ENCODE measurements at regions not wholly inside any gene's neighbourhood (a gene's known extent, or its start where the extent isn't known, plus 50 kb on each side); places are given as distances from the start of the nearest gene placed in this dataset.

- peaks cover 22% of the 10 kb centered on the region for H3K4me1 Mint-ChIP-seq (ENCODE audit: low read depth)
- H3K36me3 Mint-ChIP-seq (ENCODE audit: insufficient read depth) = no peaks in the 10 kb centered on the region
- H3K4me3 Mint-ChIP-seq = no peak overlapping the region
- no peaks in the 10 kb centered on the region for H3K9me3 Mint-ChIP-seq
- DNase-seq = no peak
- ATAC-seq = no peak
- no peaks in the 10 kb centered on the region for H3K27me3 Mint-ChIP-seq (ENCODE audit: low read depth)
Measured at GRCh38 chr10:31704195-31704594, 224.4 kb downstream of the ARHGAP12 start.

GRCh38 chr10:31702954-31703353 lies 225.7 kb downstream of the ARHGAP12 start:
- Mint-ChIP-seq H3K4me3 (no peak overlapping the region), H3K36me3 (ENCODE audit: insufficient read depth) (no peaks in the 10 kb centered on the region), H3K9me3 (no peaks in the 10 kb centered on the region), H3K4me1 (ENCODE audit: low read depth) (peaks cover 16% of the 10 kb centered on the region), H3K27me3 (ENCODE audit: low read depth) (no peaks in the 10 kb centered on the region)
- DNase-seq (no peak), ATAC-seq (no peak)

- Mint-ChIP-seq H3K36me3 (ENCODE audit: insufficient read depth) (no peaks in the 10 kb centered on the region), H3K4me3 (no peak overlapping the region), H3K4me1 (ENCODE audit: low read depth) (peaks cover 6% of the 10 kb centered on the region), H3K9me3 (no peaks in the 10 kb centered on the region), H3K27me3 (ENCODE audit: low read depth) (peaks cover 2% of the 10 kb centered on the region)
- DNase-seq (no peak), ATAC-seq (no peak)
Measured at GRCh38 chr10:31702005-31702404, 226.6 kb downstream of the ARHGAP12 start.

- H3K4me1 Mint-ChIP-seq (ENCODE audit: low read depth) = peaks cover 2% of the 10 kb centered on the region
- H3K27me3 Mint-ChIP-seq (ENCODE audit: low read depth) = peaks cover 2% of the 10 kb centered on the region
- H3K9me3 Mint-ChIP-seq = no peaks in the 10 kb centered on the region
- no peak for DNase-seq
- ATAC-seq = no peak
- no peaks in the 10 kb centered on the region for H3K36me3 Mint-ChIP-seq (ENCODE audit: insufficient read depth)
- H3K4me3 Mint-ChIP-seq = no peak overlapping the region
Measured at GRCh38 chr10:31701546-31701945, 227.1 kb downstream of the ARHGAP12 start.

GRCh38 chr10:31700181-31700611 lies 228.4 kb downstream of the ARHGAP12 start:
- no peak overlapping the region for H3K4me3 Mint-ChIP-seq
- DNase-seq (no peak), ATAC-seq (no peak)
- H3K36me3 Mint-ChIP-seq (ENCODE audit: insufficient read depth) = no peaks in the 10 kb centered on the region
- H3K27me3 Mint-ChIP-seq (ENCODE audit: low read depth) = peaks cover 2% of the 10 kb centered on the region
- no peaks in the 10 kb centered on the region for H3K4me1 Mint-ChIP-seq (ENCODE audit: low read depth)
- no peaks in the 10 kb centered on the region for H3K9me3 Mint-ChIP-seq

GRCh38 chr10:31698181-31698830 lies 230.3 kb downstream of the ARHGAP12 start:
- no peaks in the 10 kb centered on the region for H3K9me3 Mint-ChIP-seq
- H3K36me3 Mint-ChIP-seq (ENCODE audit: insufficient read depth) = no peaks in the 10 kb centered on the region
- ATAC-seq (no peak), DNase-seq (no peak)
- no peaks in the 10 kb centered on the region for H3K4me1 Mint-ChIP-seq (ENCODE audit: low read depth)
- no peak overlapping the region for H3K4me3 Mint-ChIP-seq
- H3K27me3 Mint-ChIP-seq (ENCODE audit: low read depth) = peaks cover 2% of the 10 kb centered on the region

- no peak for DNase-seq
- no peaks in the 10 kb centered on the region for H3K9me3 Mint-ChIP-seq
- ATAC-seq = no peak
- no peaks in the 10 kb centered on the region for H3K36me3 Mint-ChIP-seq (ENCODE audit: insufficient read depth)
- no peak overlapping the region for H3K4me3 Mint-ChIP-seq
- no peaks in the 10 kb centered on the region for H3K4me1 Mint-ChIP-seq (ENCODE audit: low read depth)
- peaks cover 2% of the 10 kb centered on the region for H3K27me3 Mint-ChIP-seq (ENCODE audit: low read depth)
Measured at GRCh38 chr10:31697271-31698180, 231.1 kb downstream of the ARHGAP12 start.

- no peak for DNase-seq
- ATAC-seq = no peak
- Mint-ChIP-seq H3K36me3 (ENCODE audit: insufficient read depth) (no peaks in the 10 kb centered on the region), H3K9me3 (no peaks in the 10 kb centered on the region), H3K27me3 (ENCODE audit: low read depth) (peaks cover 2% of the 10 kb centered on the region), H3K4me1 (ENCODE audit: low read depth) (no peaks in the 10 kb centered on the region), H3K4me3 (no peak overlapping the region)
Measured at GRCh38 chr10:31694929-31695837, 233.4 kb downstream of the ARHGAP12 start.

GRCh38 chr10:31694126-31694685 lies 234.4 kb downstream of the ARHGAP12 start:
- Mint-ChIP-seq H3K4me3 (no peak overlapping the region), H3K4me1 (ENCODE audit: low read depth) (no peaks in the 10 kb centered on the region), H3K9me3 (peaks cover 2% of the 10 kb centered on the region), H3K36me3 (ENCODE audit: insufficient read depth) (no peaks in the 10 kb centered on the region), H3K27me3 (ENCODE audit: low read depth) (peaks cover 2% of the 10 kb centered on the region)
- ATAC-seq (no peak), DNase-seq (no peak)

GRCh38 chr10:31693491-31693890 lies 235.1 kb downstream of the ARHGAP12 start:
- Mint-ChIP-seq H3K4me3 (no peak overlapping the region), H3K4me1 (ENCODE audit: low read depth) (no peaks in the 10 kb centered on the region), H3K36me3 (ENCODE audit: insufficient read depth) (no peaks in the 10 kb centered on the region), H3K27me3 (ENCODE audit: low read depth) (peaks cover 2% of the 10 kb centered on the region), H3K9me3 (peaks cover 8% of the 10 kb centered on the region)
- ATAC-seq (no peak), DNase-seq (no peak)

- H3K27me3 Mint-ChIP-seq (ENCODE audit: low read depth) = peaks cover 2% of the 10 kb centered on the region
- H3K36me3 Mint-ChIP-seq (ENCODE audit: insufficient read depth) = peaks cover 1% of the 10 kb centered on the region
- ATAC-seq = no peak
- H3K4me3 Mint-ChIP-seq = no peak overlapping the region
- H3K9me3 Mint-ChIP-seq = peaks cover 20% of the 10 kb centered on the region
- no peaks in the 10 kb centered on the region for H3K4me1 Mint-ChIP-seq (ENCODE audit: low read depth)
- DNase-seq = no peak
Measured at GRCh38 chr10:31689233-31689632, 239.4 kb downstream of the ARHGAP12 start.

- peaks cover 28% of the 10 kb centered on the region for H3K9me3 Mint-ChIP-seq
- H3K4me3 Mint-ChIP-seq = no peak overlapping the region
- no peaks in the 10 kb centered on the region for H3K4me1 Mint-ChIP-seq (ENCODE audit: low read depth)
- no peak for DNase-seq
- H3K27me3 Mint-ChIP-seq (ENCODE audit: low read depth) = peaks cover 2% of the 10 kb centered on the region
- ATAC-seq = no peak
- H3K36me3 Mint-ChIP-seq (ENCODE audit: insufficient read depth) = peaks cover 1% of the 10 kb centered on the region
Measured at GRCh38 chr10:31687663-31688482, 240.8 kb downstream of the ARHGAP12 start.

- ATAC-seq (no peak), DNase-seq (no peak)
- H3K27me3 Mint-ChIP-seq (ENCODE audit: low read depth) = peaks cover 2% of the 10 kb centered on the region
- H3K4me3 Mint-ChIP-seq = no peak overlapping the region
- H3K9me3 Mint-ChIP-seq = peaks cover 35% of the 10 kb centered on the region
- peaks cover 1% of the 10 kb centered on the region for H3K36me3 Mint-ChIP-seq (ENCODE audit: insufficient read depth)
- H3K4me1 Mint-ChIP-seq (ENCODE audit: low read depth) = no peaks in the 10 kb centered on the region
Measured at GRCh38 chr10:31686599-31686998, 242.0 kb downstream of the ARHGAP12 start.
